CD14-positive monocyte (primary cell): ENCODE measurements at regions not wholly inside any gene's neighbourhood (a gene's known extent, or its start where the extent isn't known, plus 50 kb on each side); places are given as distances from the start of the nearest gene placed in this dataset.

Experiments
- DNase-seq, 3 donors: peaks; one replicate each; pipeline ENCODE4 v3.0.0-alpha.2; 2011 to 2022
- H2AFZ ChIP-seq: 2 replicates; pipeline ENCODE4 v1.6.0; 2012; ENCODE audit warnings: mild to moderate bottlenecking, low read depth, low read length, inconsistent platforms; ENCODE audit not compliant: insufficient read depth, poor library complexity, severe bottlenecking
- H3K27ac ChIP-seq, 2 donors: 1 replicate in 1 of 2; 2 replicates in 1 of 2; pipeline ENCODE4 v1.5.1; 2012 to 2013; ENCODE audit warnings: low read length in 2 of 2, control low read depth in 1 of 2, inconsistent platforms in 1 of 2, low read depth in 1 of 2, mild to moderate bottlenecking in 1 of 2
- H3K27me3 ChIP-seq, 2 donors: one replicate each; pipeline versions ENCODE4 v1.6.0 to v1.6.1; 2011 to 2013; ENCODE audit warnings: low read length in 2 of 2; ENCODE audit not compliant: control insufficient read depth in 2 of 2, insufficient read depth in 2 of 2
- H3K36me3 ChIP-seq, 2 donors: replicated peaks in 1 of 2; 1 replicate in 1 of 2; 2 replicates in 1 of 2; pipeline versions ENCODE4 v1.5.1 to v1.6.1; 2012 to 2013; ENCODE audit warnings: low read length in 2 of 2, control low read depth in 1 of 2, inconsistent platforms in 1 of 2, mild to moderate bottlenecking in 1 of 2; ENCODE audit not compliant: insufficient read depth in 2 of 2, control insufficient read depth in 1 of 2
- H3K4me1 ChIP-seq, 2 donors: 1 replicate in 1 of 2; 2 replicates in 1 of 2; pipeline versions ENCODE4 v1.5.1 to v1.6.1; 2012 to 2013; ENCODE audit warnings: low read length in 2 of 2, control low read depth in 1 of 2, inconsistent platforms in 1 of 2, mild to moderate bottlenecking in 1 of 2, moderate library complexity in 1 of 2; ENCODE audit not compliant: insufficient read depth in 2 of 2, control insufficient read depth in 1 of 2
- H3K4me2 ChIP-seq: replicated peaks from 2 replicates; pipeline ENCODE3; 2012; ENCODE audit warnings: low read length, moderate library complexity, mild to moderate bottlenecking; ENCODE audit not compliant: poor library complexity, severe bottlenecking; ENCODE audit errors: extremely low read depth
- H3K4me3 ChIP-seq, 3 experiments: fragments of 200-600 bp in 1 of 3; sonication (generic) in 1 of 3; replicated peaks in 1 of 3; 1 replicate in 2 of 3; 2 replicates in 1 of 3; pipeline ENCODE4 v1.5.1; 2011 to 2013; ENCODE audit warnings: low read length in 3 of 3, mild to moderate bottlenecking in 3 of 3, control low read depth in 2 of 3, low read depth in 2 of 3, inconsistent platforms in 1 of 3, moderate library complexity in 1 of 3
- H3K79me2 ChIP-seq: 2 replicates; pipeline ENCODE4 v1.6.0; 2012; ENCODE audit warnings: mild to moderate bottlenecking, control low read depth, inconsistent platforms, low read length, moderate library complexity; ENCODE audit not compliant: insufficient read depth
- H3K9ac ChIP-seq: 2 replicates; pipeline ENCODE4 v1.6.0; 2017; ENCODE audit warnings: low read length, mild to moderate bottlenecking; ENCODE audit not compliant: insufficient read depth, poor library complexity, severe bottlenecking
- H3K9me3 ChIP-seq, 2 donors: replicated peaks in 1 of 2; 1 replicate in 1 of 2; 2 replicates in 1 of 2; pipeline versions ENCODE4 v1.5.1 to v1.6.1; 2012 to 2013; ENCODE audit warnings: low read length in 2 of 2, control low read depth in 1 of 2; ENCODE audit not compliant: control insufficient read depth in 1 of 2, insufficient read depth in 1 of 2
- H4K20me1 ChIP-seq: 2 replicates; pipeline ENCODE4 v1.6.0; 2012; ENCODE audit warnings: mild to moderate bottlenecking, low read length, control low read depth, moderate library complexity; ENCODE audit not compliant: insufficient read depth
- H3K27ac Mint-ChIP-seq, 7 donors: one replicate each; pipeline ENCODE4 v1.8.0; 2020; ENCODE audit warnings: mild to moderate bottlenecking in 7 of 7, mixed read lengths in 7 of 7, moderate library complexity in 6 of 7, inconsistent platforms in 2 of 7
- H3K27me3 Mint-ChIP-seq, 3 donors: one replicate each; pipeline ENCODE4 v1.8.0; 2021 to 2022; ENCODE audit warnings: low read depth in 3 of 3, mild to moderate bottlenecking in 3 of 3, mixed read lengths in 3 of 3, moderate library complexity in 3 of 3, inconsistent platforms in 1 of 3
- H3K36me3 Mint-ChIP-seq, 2 donors: one replicate each; pipeline ENCODE4 v1.8.0; 2020; ENCODE audit warnings: mixed read lengths in 2 of 2, inconsistent platforms in 1 of 2, mild to moderate bottlenecking in 1 of 2
- H3K4me1 Mint-ChIP-seq: one replicate; pipeline ENCODE4 v1.8.0; 2020; ENCODE audit warnings: mild to moderate bottlenecking, mixed read lengths
- H3K4me3 Mint-ChIP-seq, 2 donors: one replicate each; pipeline ENCODE4 v1.8.0; 2020; ENCODE audit warnings: mild to moderate bottlenecking in 2 of 2, mixed read lengths in 2 of 2, moderate library complexity in 1 of 2
- H3K9me3 Mint-ChIP-seq, 7 donors: one replicate each; pipeline ENCODE4 v1.8.0; 2020 to 2022; ENCODE audit warnings: mixed read lengths in 7 of 7, mild to moderate bottlenecking in 6 of 7, moderate library complexity in 6 of 7, inconsistent platforms in 2 of 7
- CTCF ChIP-seq: fragments of 200-600 bp; IDR thresholded peaks from one replicate; pipeline ENCODE4 v1.8.0; 2022; ENCODE audit warnings: antibody characterized with exemption, mild to moderate bottlenecking
- WGBS: methylation state at CpG from one replicate; pipeline ENCODE4 v1.1.5; 2013; ENCODE audit warnings: missing lambda C conversion rate; ENCODE audit not compliant: insufficient coverage; 5-methylcytosine and 5-hydroxymethylcytosine counted together
- intact Hi-C, 2 donors: fragments of 100-400 bp; cut with micrococcal nuclease; formaldehyde crosslinking; loops; one replicate each; pipeline versions ENCODE4 v1.15.0 to v1.15.1; 2023

- no peaks in the 10 kb centered on the region for H3K27me3 ChIP-seq
- H3K4me3 Mint-ChIP-seq, result no peak overlapping the region
- intact Hi-C loops, result no loop called here
- no peaks in the 10 kb centered on the region for H3K36me3 Mint-ChIP-seq
- no peaks in the 10 kb centered on the region for H4K20me1 ChIP-seq
- H3K4me1 ChIP-seq, result no peaks in the 10 kb centered on the region
- WGBS, result 80% methylated on average over 1 of the region's 5 CpGs
- H3K79me2 ChIP-seq, result no peaks in the 10 kb centered on the region
- H3K27ac Mint-ChIP-seq, result no peak overlapping the region
- H3K4me3 ChIP-seq, result no peak overlapping the region
- no peak overlapping the region for H2AFZ ChIP-seq
- H3K9me3 Mint-ChIP-seq, result peaks cover 0 to 7% (median 2%) of the 10 kb centered on the region in 7 donors
- no peak for DNase-seq
- no peak for TF ChIP-seq CTCF
- no peak overlapping the region for H3K4me2 ChIP-seq
- H3K27ac ChIP-seq, result no peak overlapping the region
- H3K27me3 Mint-ChIP-seq, result no peaks in the 10 kb centered on the region
- no peaks in the 10 kb centered on the region for H3K4me1 Mint-ChIP-seq
- H3K9me3 ChIP-seq, result peaks cover 0 to 4% of the 10 kb centered on the region in 2 donors
- no peaks in the 10 kb centered on the region for H3K36me3 ChIP-seq
- H3K9ac ChIP-seq, result no peak overlapping the region
Observed at GRCh38 chr5:23400951-23401350, 106.5 kb upstream of the PRDM9 start.

- no peak overlapping the region for H3K4me2 ChIP-seq
- H3K4me3 ChIP-seq, result no peak overlapping the region
- no peaks in the 10 kb centered on the region for H3K79me2 ChIP-seq
- no peak for DNase-seq
- no peaks in the 10 kb centered on the region for H3K4me1 Mint-ChIP-seq
- H3K9ac ChIP-seq, result no peak overlapping the region
- no peaks in the 10 kb centered on the region for H3K36me3 ChIP-seq
- peaks cover 0 to 7% (median 0%) of the 10 kb centered on the region in 7 donors for H3K9me3 Mint-ChIP-seq
- H3K9me3 ChIP-seq, result peaks cover 4% of the 10 kb centered on the region in 2 donors
- no peaks in the 10 kb centered on the region for H3K4me1 ChIP-seq
- H2AFZ ChIP-seq, result no peak overlapping the region
- no peak overlapping the region for H3K27ac ChIP-seq
- no peaks in the 10 kb centered on the region for H3K36me3 Mint-ChIP-seq
- H3K27me3 ChIP-seq, result no peaks in the 10 kb centered on the region
- peak overlapping the region in 1 of 7 donors; percentile 11 for H3K27ac Mint-ChIP-seq
- no CpG with 5 or more reads among the region's 2 CpGs for WGBS
- H3K4me3 Mint-ChIP-seq, result no peak overlapping the region
- H4K20me1 ChIP-seq, result no peaks in the 10 kb centered on the region
- intact Hi-C loops, result no loop called here
- no peak for TF ChIP-seq CTCF
- no peaks in the 10 kb centered on the region for H3K27me3 Mint-ChIP-seq
Observed at GRCh38 chr5:23396346-23396745, 111.1 kb upstream of the PRDM9 start.
